Neuron (in vitro differentiated cells): ENCODE measurements at regions not wholly inside any gene's neighbourhood (a gene's known extent, or its start where the extent isn't known, plus 50 kb on each side); places are given as distances from the start of the nearest gene placed in this dataset.

Experiments used
- H2AFZ ChIP-seq: one replicate; pipeline ENCODE4 v1.6.1; 2013; ENCODE audit warnings: low read depth, mild to moderate bottlenecking, inconsistent platforms, low read length, moderate library complexity
- H3K27me3 ChIP-seq: one replicate; pipeline ENCODE4 v1.6.1; 2013; ENCODE audit warnings: low read length; ENCODE audit not compliant: insufficient read depth
- H3K36me3 ChIP-seq: one replicate; pipeline ENCODE4 v1.6.1; 2013; ENCODE audit warnings: low read length; ENCODE audit not compliant: insufficient read depth
- H3K4me1 ChIP-seq: one replicate; pipeline ENCODE4 v1.6.1; 2013; ENCODE audit warnings: low read length; ENCODE audit not compliant: insufficient read depth
- H3K4me3 ChIP-seq: 2 replicates; pipeline ENCODE4 v1.5.1; 2013; ENCODE audit warnings: mild to moderate bottlenecking, low read length, moderate library complexity
- H3K9me3 ChIP-seq: one replicate; pipeline ENCODE4 v1.6.1; 2013; ENCODE audit warnings: low read length

DNA sequence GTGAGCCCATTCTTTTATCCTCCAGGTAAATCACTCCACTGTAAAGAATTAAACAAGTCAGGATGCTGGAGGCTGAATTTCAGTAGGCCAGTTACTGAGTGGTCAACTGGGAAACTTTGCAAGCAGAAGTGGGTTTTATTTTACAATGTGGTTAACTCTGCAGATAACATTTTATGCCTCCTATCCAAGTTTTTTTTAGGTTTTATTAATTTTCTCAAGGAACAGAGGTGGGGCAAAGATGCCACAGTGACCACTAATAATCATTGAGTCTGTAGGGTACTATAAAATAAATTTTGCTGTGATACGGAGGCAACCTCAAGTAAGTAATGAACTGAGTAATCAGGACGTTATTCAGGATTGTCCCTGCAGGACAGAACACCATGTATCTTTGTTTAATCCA is 599.9 kb downstream of the METTL15 start:
- Histone ChIP-seq H2AFZ (no peak overlapping the region), H3K4me1 (no peaks in the 10 kb centered on the region), H3K27me3 (no peaks in the 10 kb centered on the region), H3K9me3 (no peaks in the 10 kb centered on the region), H3K36me3 (no peaks in the 10 kb centered on the region), H3K4me3 (no peak overlapping the region)

DNA sequence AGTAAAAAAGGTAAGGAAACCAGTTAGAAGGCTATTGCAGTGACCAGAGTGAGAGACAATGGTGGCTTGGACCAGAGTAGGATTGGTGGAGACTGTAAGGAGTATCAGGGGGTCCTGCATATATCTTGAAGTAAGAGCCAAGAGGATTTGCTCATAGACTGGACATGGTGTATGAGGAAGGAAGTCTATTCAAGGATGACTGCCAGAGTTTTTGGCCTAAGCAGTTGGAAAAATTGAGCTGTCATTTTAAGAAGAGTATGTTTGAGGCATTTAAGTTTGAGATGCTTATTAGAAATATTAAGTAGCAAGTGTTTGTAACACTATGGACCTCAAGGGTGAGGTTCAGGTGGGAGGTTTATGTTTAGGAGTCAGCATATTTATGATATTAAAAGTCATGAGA is 596.6 kb downstream of the METTL15 start:
- Histone ChIP-seq H2AFZ (no peak overlapping the region), H3K27me3 (no peaks in the 10 kb centered on the region), H3K36me3 (no peaks in the 10 kb centered on the region), H3K4me3 (no peak overlapping the region), H3K4me1 (no peaks in the 10 kb centered on the region), H3K9me3 (no peaks in the 10 kb centered on the region)

DNA sequence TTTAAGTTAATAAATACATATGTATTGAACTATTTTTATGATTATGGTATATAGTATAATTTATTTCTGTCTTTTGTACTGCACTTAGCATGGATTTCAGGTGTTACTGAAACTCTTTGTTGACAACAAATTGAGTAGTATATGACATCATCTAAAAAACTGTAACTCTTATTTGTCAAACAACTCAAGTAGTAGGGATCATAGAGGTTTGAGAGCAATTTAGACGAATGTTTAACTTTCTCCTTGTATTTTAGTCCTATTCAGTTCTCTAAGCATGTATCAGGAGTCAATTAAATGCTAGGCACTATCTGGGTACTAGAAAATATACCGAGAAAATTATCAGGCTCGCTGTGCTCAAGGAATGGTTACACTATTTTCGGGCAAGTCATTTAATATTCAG is 595.2 kb downstream of the METTL15 start:
- H3K36me3 ChIP-seq: no peaks in the 10 kb centered on the region
- H2AFZ ChIP-seq: no peak overlapping the region

DNA sequence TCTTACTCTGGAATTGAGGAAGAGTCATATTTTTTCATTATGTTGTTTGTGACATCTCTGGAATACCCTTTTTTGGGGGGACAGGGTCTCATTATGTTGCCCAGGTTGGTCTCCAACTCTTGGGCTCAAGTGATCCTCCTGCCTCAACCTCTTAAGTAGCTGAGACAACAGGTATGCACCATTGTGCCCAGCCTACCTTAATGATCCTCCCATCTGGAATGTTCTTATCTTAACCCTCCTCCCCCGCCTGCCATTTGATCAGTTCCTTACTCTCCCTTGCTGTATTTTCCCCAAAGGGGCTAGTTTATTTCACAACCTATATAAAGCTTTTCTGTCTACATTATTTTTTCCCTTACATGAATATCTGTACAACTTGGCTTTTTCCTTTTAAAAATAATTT is 594.7 kb downstream of the METTL15 start:
- Histone ChIP-seq H3K36me3 (no peaks in the 10 kb centered on the region), H2AFZ (no peak overlapping the region), H3K9me3 (no peaks in the 10 kb centered on the region), H3K4me1 (no peaks in the 10 kb centered on the region), H3K27me3 (no peaks in the 10 kb centered on the region), H3K4me3 (no peak overlapping the region)

More for the DNA sequence above, 595.2 kb downstream of the METTL15 start:
- H3K27me3 ChIP-seq: no peaks in the 10 kb centered on the region
- no peaks in the 10 kb centered on the region for H3K4me1 ChIP-seq
- H3K4me3 ChIP-seq: no peak overlapping the region
- H3K9me3 ChIP-seq: no peaks in the 10 kb centered on the region

DNA sequence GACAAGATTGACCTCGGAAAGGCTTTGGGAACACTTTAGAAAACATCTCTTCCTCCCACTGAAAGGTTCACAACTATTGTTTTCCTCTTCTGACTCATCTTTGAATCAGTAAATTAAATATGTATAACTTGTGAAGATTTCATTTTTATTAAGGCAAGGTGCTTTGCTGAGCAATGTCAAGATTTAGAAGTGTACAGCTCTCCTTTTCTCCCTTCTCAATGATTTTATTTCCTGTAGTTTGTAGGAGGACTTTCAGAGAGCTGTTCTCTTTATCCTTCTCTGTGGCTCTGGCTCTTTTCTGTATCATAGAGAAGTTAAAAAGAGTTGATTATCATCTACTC is 594.2 kb downstream of the METTL15 start:
- no peak overlapping the region for H2AFZ ChIP-seq

DNA sequence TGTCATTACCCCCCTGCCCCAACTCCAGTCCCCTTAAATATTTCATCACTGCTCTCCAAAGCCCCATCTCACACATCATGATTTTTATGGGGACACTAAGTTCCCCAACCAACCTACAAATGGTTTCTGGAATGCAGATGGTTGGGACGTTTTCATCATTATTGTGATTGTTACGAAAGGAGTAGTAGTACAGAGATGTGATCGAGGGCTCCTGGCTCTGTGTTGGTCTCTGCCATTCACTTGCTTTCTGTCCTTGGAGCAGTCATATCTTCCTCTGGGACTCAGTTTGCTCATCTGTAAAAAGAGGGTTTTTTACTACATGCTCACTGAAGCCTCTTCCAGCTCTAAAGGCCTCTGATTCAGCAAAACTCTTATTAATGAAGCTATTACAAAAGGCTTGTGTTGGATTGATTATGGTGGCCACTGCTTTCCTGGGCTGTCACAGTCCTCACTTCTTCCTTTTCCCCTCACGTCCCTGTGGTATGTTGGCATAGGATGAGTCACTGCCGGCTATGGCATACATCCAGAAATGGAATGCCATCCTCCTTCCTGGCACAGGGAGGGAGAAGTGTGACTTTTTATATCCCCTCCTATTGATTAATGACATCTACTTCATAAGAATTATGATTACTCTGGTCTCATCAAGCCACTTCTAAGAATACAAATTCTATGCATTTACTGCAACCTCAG is 593.7 kb downstream of the METTL15 start:
- Histone ChIP-seq H3K36me3 (no peaks in the 10 kb centered on the region), H3K27me3 (no peaks in the 10 kb centered on the region), H3K4me1 (no peaks in the 10 kb centered on the region), H2AFZ (no peak overlapping the region), H3K4me3 (no peak overlapping the region), H3K9me3 (no peaks in the 10 kb centered on the region)

More for the DNA sequence above, 594.2 kb downstream of the METTL15 start:
- Histone ChIP-seq H3K4me3 (no peak overlapping the region), H3K27me3 (no peaks in the 10 kb centered on the region), H3K9me3 (no peaks in the 10 kb centered on the region), H3K4me1 (no peaks in the 10 kb centered on the region), H3K36me3 (no peaks in the 10 kb centered on the region)

DNA sequence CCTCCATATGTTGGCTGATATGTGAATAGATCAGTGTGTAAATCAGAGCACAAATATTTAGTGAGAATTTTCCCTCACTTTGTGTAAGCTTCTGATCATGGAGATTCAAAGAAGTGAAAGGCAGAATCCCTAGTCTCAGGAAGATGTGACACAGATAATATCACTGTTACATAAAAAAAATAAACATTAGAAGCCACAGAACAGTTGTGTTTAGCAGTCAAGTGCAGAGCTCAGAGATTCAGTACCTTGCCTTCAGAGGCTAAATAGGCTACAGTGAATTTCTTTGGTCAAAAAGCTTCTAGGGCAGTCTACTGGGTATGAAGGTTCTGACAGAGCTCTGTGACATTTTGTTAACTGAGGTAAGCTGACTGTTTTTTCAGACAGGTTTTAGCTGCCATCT is 591.5 kb downstream of the METTL15 start:
- Histone ChIP-seq H3K36me3 (no peaks in the 10 kb centered on the region), H3K9me3 (no peaks in the 10 kb centered on the region), H2AFZ (no peak overlapping the region), H3K4me1 (no peaks in the 10 kb centered on the region), H3K4me3 (no peak overlapping the region), H3K27me3 (no peaks in the 10 kb centered on the region)

DNA sequence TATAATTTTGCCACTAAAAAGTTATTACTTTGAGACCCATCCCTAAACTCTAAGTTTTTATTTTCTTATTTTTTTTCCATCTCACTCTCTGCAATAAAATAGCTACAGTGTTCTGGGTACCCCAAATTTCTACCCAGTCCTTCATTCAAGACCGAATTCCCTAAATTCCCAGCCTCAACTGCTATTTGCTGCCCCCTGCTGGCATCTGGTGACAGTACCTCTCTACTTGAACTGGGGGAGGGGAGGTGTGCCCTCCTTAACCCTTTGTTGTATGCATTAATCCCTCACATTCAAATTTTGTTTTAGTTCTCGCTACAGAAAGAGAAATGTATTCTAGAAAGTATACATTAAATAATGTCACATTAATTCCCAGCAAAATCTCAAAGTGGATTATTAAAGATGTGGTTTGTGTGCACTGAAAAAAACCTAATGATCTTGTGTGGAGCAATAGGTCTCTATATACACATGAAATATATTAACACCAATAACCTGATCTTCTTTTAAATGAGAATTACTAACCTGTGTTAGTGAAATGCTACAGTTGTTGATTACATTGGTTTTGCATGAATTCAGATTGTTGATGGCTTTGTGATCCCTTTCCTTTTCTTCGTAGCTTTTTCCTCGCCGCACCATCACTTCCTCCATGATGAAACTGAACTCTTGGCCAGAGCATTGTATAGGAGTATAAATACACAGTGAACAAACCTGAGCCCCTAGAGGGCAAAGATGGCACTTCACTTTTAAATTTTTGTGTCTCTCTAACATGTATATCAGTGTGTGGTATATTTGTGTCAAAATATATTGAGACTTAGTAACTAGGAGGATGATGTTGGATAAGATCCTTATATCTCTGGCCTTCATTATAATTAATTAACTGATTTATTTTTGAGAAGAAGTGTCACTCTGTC is 590.0 kb downstream of the METTL15 start:
- Histone ChIP-seq H3K9me3 (no peaks in the 10 kb centered on the region), H3K4me1 (no peaks in the 10 kb centered on the region), H3K36me3 (no peaks in the 10 kb centered on the region)

DNA sequence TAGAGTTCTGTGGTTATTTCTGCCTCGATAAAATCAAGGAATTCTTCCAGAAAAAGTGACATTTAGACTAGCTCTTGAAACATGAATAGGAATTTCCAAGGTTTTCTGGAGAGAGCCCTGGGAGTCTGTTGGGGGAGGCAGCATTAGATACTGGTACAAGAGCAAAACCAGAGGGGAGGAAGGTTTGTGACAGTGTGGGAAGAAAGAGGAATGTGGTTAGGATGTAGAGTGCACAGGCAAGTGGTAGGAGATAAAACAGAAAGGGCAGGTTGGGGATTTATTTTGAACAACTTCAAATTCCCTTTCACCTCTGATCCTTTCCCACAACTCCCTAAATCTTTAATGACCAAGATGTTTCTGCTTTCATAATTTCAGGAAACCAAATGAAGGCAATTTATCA is 588.4 kb downstream of the METTL15 start:
- Histone ChIP-seq H2AFZ (no peak overlapping the region), H3K36me3 (no peaks in the 10 kb centered on the region), H3K9me3 (no peaks in the 10 kb centered on the region), H3K4me1 (no peaks in the 10 kb centered on the region), H3K27me3 (no peaks in the 10 kb centered on the region), H3K4me3 (no peak overlapping the region)

More for the DNA sequence above, 590.0 kb downstream of the METTL15 start:
- Histone ChIP-seq H3K4me3 (no peak overlapping the region), H3K27me3 (no peaks in the 10 kb centered on the region), H2AFZ (no peak overlapping the region)

DNA sequence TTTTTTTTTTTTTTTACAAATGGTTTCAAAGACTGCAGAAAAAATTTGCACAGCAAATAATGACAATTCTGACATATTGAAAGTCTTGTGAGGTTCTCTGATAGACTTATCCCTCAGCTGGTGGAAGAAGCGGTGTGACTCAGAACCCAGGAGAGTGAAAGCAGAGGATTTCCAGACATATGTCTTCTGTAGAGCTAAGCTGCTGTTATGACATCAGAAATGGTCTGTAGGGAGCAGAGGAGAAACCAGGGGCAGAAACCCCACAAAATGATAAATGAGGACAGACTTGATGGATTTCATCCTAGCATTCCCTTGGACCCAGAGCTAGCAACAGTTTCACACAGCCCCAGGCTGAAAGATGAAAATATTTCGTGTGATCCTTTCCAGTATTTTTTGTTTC is 582.6 kb downstream of the METTL15 start:
- H3K4me1 ChIP-seq: no peaks in the 10 kb centered on the region
- no peaks in the 10 kb centered on the region for H3K36me3 ChIP-seq
- H3K27me3 ChIP-seq: no peaks in the 10 kb centered on the region
- H3K9me3 ChIP-seq: no peaks in the 10 kb centered on the region
- H2AFZ ChIP-seq: no peak overlapping the region
- H3K4me3 ChIP-seq: no peak overlapping the region

DNA sequence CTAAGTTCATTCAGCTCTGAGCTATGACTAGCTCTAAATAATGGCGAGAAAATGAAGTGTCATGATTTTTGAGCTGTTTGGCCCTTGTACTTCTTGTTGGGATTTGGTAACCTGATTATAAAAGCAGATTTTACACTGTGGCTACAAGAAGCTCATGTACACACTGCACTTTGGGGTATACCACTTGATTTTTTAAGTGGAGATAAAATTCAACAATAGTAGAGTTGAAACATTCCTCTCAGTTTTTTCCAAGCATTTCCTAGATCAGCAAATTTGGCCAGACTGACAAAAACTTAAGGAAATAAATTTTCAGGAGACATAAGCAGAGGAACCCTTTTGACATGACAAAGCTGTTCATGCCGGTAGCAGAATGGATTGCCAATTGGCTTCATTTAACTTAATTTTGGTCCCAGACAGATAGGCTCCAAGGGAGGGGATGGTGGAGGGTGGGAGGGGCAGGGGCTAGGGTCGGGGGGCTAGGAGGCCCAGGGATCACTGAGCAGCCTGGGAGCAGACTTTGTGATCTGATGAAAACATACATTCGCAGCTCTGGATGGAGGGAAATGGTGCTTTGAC is 575.9 kb downstream of the METTL15 start:
- no peaks in the 10 kb centered on the region for H3K36me3 ChIP-seq
- H2AFZ ChIP-seq: no peak overlapping the region
- no peaks in the 10 kb centered on the region for H3K4me1 ChIP-seq
- no peak overlapping the region for H3K4me3 ChIP-seq
- no peaks in the 10 kb centered on the region for H3K27me3 ChIP-seq
- no peaks in the 10 kb centered on the region for H3K9me3 ChIP-seq

DNA sequence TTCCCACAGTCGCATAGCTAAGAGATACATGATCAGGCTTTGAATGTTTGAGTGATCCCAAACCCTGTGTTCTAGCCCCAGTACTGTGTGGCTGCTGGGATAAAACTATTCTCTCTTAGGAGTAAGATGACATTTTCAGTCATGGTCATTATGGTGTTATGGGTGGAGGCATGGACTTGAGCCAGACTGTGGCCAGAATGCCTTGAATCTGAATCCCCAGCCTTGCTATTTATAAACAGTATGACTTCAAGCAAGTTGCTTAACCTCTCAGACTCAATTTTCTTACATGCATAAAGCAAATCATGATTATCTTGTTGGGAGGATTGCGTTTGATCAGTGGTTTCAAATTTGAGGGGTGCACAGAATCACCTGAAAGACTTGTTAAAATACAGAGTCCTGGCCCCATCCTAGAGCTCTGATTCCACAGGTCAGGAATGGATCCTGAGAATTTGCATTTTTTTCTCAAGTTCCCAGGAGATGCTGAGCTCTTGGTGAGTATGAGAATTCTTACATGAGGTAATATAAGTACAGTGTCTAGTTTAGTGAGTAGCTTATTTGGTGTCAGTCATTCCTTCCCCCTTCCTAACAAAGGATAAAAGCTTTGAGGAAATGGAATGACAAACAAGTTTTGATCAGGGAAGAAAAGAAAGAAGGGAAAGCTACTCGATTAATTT is 571.7 kb downstream of the METTL15 start:
- no peak overlapping the region for H2AFZ ChIP-seq
- no peaks in the 10 kb centered on the region for H3K4me1 ChIP-seq
- no peaks in the 10 kb centered on the region for H3K9me3 ChIP-seq
- H3K27me3 ChIP-seq: no peaks in the 10 kb centered on the region
- H3K36me3 ChIP-seq: no peaks in the 10 kb centered on the region
- no peak overlapping the region for H3K4me3 ChIP-seq

DNA sequence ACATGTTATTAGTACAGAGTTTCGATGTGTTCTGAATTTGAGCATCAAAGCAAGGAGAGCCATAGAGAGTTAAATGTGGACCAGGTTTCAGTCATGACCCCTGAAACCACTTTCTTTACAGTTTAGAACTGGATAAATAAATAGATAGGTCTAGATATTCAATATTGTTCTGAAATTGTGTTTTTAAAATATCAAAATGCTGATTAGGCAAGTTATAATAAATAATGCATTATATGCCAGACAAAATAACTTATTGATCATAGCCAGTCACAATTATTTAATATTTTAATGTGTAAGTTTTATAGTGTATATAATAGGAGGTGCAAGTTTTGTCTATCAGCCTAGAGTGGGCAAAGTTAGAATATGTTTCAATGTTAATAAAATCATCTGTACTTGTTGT is 569.5 kb downstream of the METTL15 start:
- H3K9me3 ChIP-seq: no peaks in the 10 kb centered on the region
- H3K36me3 ChIP-seq: no peaks in the 10 kb centered on the region
- no peak overlapping the region for H3K4me3 ChIP-seq
- no peaks in the 10 kb centered on the region for H3K4me1 ChIP-seq
- H3K27me3 ChIP-seq: no peaks in the 10 kb centered on the region
- H2AFZ ChIP-seq: no peak overlapping the region
